HepG2 (cell line): ENCODE measurements at regions not wholly inside any gene's neighbourhood (a gene's known extent, or its start where the extent isn't known, plus 50 kb on each side); places are given as distances from the start of the nearest gene placed in this dataset.

Experiments
- ARNTL ChIP-seq: sonication (generic); formaldehyde crosslinking; IDR thresholded peaks from 2 replicates; pipeline ENCODE4 v1.4.0; 2020; ENCODE audit warnings: mild to moderate bottlenecking, missing genetic modification reagents
- DDIT3 ChIP-seq: sonication (generic); formaldehyde crosslinking; IDR thresholded peaks from 2 replicates; pipeline ENCODE4 v1.4.0; 2020; ENCODE audit warnings: mild to moderate bottlenecking, missing genetic modification reagents
- FOXK2 ChIP-seq: fragments of 450-650 bp; IDR thresholded peaks from 2 replicates; pipeline ENCODE4 v1.6.1; 2016
- GATAD2A ChIP-seq: IDR thresholded peaks from 2 replicates; pipeline ENCODE4 v1.6.1; 2016
- HHEX ChIP-seq: IDR thresholded peaks from 2 replicates; pipeline ENCODE4 v1.6.1; 2016; ENCODE audit warnings: control low read depth
- HNF1B ChIP-seq: sonication (generic); formaldehyde crosslinking; IDR thresholded peaks from 2 replicates; pipeline ENCODE4 v1.5.1; 2020; ENCODE audit warnings: mild to moderate bottlenecking, moderate library complexity, missing genetic modification reagents
- PBX2 ChIP-seq: IDR thresholded peaks from 2 replicates; pipeline ENCODE4 v1.6.1; 2016; ENCODE audit warnings: control low read depth
- RFXAP ChIP-seq: sonication (generic); formaldehyde crosslinking; IDR thresholded peaks from 2 replicates; pipeline ENCODE4 v1.4.0; 2020; ENCODE audit warnings: missing genetic modification reagents, borderline replicate concordance
- ZNF326 ChIP-seq: sonication (generic); formaldehyde crosslinking; IDR thresholded peaks from 2 replicates; pipeline ENCODE4 v1.4.0; 2020; ENCODE audit warnings: missing genetic modification reagents, borderline replicate concordance
- ZNF343 ChIP-seq: sonication (generic); formaldehyde crosslinking; IDR thresholded peaks from 2 replicates; pipeline ENCODE4 v1.4.0; 2020; ENCODE audit warnings: mild to moderate bottlenecking, missing genetic modification reagents
- ZNF709 ChIP-seq: sonication (generic); formaldehyde crosslinking; IDR thresholded peaks from 2 replicates; pipeline ENCODE4 v1.5.0; 2020; ENCODE audit warnings: mild to moderate bottlenecking, missing genetic modification reagents
- ZNF850 ChIP-seq: sonication (generic); formaldehyde crosslinking; conservative IDR thresholded peaks from 2 replicates; pipeline ENCODE4 v1.9.0; 2021; ENCODE audit warnings: mild to moderate bottlenecking, missing genetic modification reagents
- TF ChIP-seq, protein P1 (sequence below): sonication (generic); formaldehyde crosslinking; IDR thresholded peaks from 2 replicates; pipeline ENCODE4 v1.5.0; 2020; ENCODE audit warnings: mild to moderate bottlenecking, missing genetic modification reagents, borderline replicate concordance

DNA sequence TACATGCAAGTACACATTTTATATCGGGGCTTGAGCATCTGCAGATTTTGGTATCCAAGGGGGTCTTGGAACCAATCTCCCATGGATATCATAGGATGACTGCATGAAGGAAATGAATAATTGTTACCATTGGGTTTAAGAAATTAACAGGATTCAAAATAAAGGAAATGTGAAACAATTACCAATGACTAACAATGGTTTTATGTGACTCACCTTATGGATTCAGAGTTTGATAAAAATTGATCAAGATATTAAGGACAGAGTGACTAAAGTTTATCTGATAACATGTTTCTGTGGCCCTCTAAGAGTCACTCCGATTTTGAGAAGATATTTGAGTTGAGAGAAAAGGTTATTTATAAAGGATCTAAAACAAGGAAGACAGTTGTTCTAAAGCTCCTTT, 93.0 kb upstream of the ODAD2 start (continued):
- no peak for TF ChIP-seq HHEX
- TF ChIP-seq HNF1B (CRISPR knock-in tag): no peak
- TF ChIP-seq ARNTL: no peak
- no peak for TF ChIP-seq ZNF343 (CRISPR knock-in tag)
- TF ChIP-seq PBX2 (CRISPR knock-in tag): no peak
- TF ChIP-seq ZNF709 (CRISPR knock-in tag): no peak
- TF ChIP-seq FOXK2: no peak
- TF ChIP-seq RFXAP (CRISPR knock-in tag): no peak
- TF ChIP-seq, protein P1, sequence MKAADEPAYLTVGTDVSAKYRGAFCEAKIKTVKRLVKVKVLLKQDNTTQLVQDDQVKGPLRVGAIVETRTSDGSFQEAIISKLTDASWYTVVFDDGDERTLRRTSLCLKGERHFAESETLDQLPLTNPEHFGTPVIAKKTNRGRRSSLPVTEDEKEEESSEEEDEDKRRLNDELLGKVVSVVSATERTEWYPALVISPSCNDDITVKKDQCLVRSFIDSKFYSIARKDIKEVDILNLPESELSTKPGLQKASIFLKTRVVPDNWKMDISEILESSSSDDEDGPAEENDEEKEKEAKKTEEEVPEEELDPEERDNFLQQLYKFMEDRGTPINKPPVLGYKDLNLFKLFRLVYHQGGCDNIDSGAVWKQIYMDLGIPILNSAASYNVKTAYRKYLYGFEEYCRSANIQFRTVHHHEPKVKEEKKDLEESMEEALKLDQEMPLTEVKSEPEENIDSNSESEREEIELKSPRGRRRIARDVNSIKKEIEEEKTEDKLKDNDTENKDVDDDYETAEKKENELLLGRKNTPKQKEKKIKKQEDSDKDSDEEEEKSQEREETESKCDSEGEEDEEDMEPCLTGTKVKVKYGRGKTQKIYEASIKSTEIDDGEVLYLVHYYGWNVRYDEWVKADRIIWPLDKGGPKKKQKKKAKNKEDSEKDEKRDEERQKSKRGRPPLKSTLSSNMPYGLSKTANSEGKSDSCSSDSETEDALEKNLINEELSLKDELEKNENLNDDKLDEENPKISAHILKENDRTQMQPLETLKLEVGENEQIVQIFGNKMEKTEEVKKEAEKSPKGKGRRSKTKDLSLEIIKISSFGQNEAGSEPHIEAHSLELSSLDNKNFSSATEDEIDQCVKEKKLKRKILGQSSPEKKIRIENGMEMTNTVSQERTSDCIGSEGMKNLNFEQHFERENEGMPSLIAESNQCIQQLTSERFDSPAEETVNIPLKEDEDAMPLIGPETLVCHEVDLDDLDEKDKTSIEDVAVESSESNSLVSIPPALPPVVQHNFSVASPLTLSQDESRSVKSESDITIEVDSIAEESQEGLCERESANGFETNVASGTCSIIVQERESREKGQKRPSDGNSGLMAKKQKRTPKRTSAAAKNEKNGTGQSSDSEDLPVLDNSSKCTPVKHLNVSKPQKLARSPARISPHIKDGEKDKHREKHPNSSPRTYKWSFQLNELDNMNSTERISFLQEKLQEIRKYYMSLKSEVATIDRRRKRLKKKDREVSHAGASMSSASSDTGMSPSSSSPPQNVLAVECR (CRISPR knock-in tag): no peak
- TF ChIP-seq ZNF850 (CRISPR knock-in tag): no peak
- no peak for TF ChIP-seq DDIT3 (CRISPR knock-in tag)
- no peak for TF ChIP-seq GATAD2A (CRISPR knock-in tag)
- TF ChIP-seq ZNF326 (CRISPR knock-in tag): no peak
